K562 (cell line): ENCODE measurements at regions not wholly inside any gene's neighbourhood (a gene's known extent, or its start where the extent isn't known, plus 50 kb on each side); places are given as distances from the start of the nearest gene placed in this dataset.

ENCODE experiments used
- ATAC-seq: fragments of 200-7000 bp; cut with Tn5 transposase; 3 replicates; pipeline ENCODE4 v1.9.1; 2020; ENCODE audit warnings: moderate library complexity
- BruUV-seq: library from RNA; stranded (reverse); fragments of 400-500 nt; replicated peaks from 2 replicates; lab custom pipeline; 2021; lab: Mats Ljungman, UMichigan
- CTCF ChIA-PET: fragments of 300-600 bp; formaldehyde crosslinking; extraction: SDS; loops from one replicate; lab custom pipeline; 2021; ENCODE audit warnings: low intra/inter-chr PET ratio; lab: Yijun Ruan, JAX
- POLR2A ChIA-PET: fragments of 300-600, 350-650 bp; sonication (Branson Sonifier 250); formaldehyde crosslinking; extraction: SDS; loops from one replicate; lab custom pipeline; 2021; ENCODE audit warnings: antibody characterized with exemption, inconsistent platforms; lab: Yijun Ruan, JAX
- DNase-seq, 4 experiments: peaks; one replicate each; pipeline versions ENCODE4 v3.0.0 to v3.0.0-alpha.2; 2011 to 2018; ENCODE audit warnings: low spot score in 3 of 4, mixed read lengths in 3 of 4; ENCODE audit errors: extremely low read depth in 1 of 4
- FAIRE-seq: peaks from 2 replicates; lab custom pipeline; 2011; peaks lifted over from hg19 to GRCh38; lab: Jason Lieb, UNC
- H2AFZ ChIP-seq: 2 replicates; pipeline ENCODE4 v1.6.0; 2011; ENCODE audit warnings: low read depth, low read length, control low read depth, inconsistent platforms
- H3K27ac ChIP-seq: fragments of 200-600 bp; 3 replicates; pipeline ENCODE4 v1.8.0; 2011; ENCODE audit warnings: low read depth, mild to moderate bottlenecking, control low read depth, inconsistent platforms, low read length, moderate library complexity, mixed read lengths; ENCODE audit errors: extremely low read depth
- H3K27me3 ChIP-seq, 2 experiments: fragments of 300-600 bp in 1 of 2; 2 replicates in 1 of 2; 3 replicates in 1 of 2; pipeline versions ENCODE4 v1.6.0 to v1.8.0; 2011; ENCODE audit warnings: inconsistent platforms in 2 of 2, low read length in 2 of 2, mild to moderate bottlenecking in 1 of 2, mixed read lengths in 1 of 2, moderate library complexity in 1 of 2; ENCODE audit not compliant: control insufficient read depth in 2 of 2, insufficient read depth in 2 of 2
- H3K36me3 ChIP-seq: fragments of 300-600 bp; 3 replicates; pipeline ENCODE4 v1.8.0; 2011; ENCODE audit warnings: mild to moderate bottlenecking, low read length, inconsistent platforms; ENCODE audit not compliant: control insufficient read depth, insufficient read depth
- H3K4me1 ChIP-seq, 2 experiments: fragments of 200-600 bp in 1 of 2; replicated peaks in 1 of 2; 2 replicates in 1 of 2; 3 replicates in 1 of 2; pipeline versions ENCODE4 v1.5.1 to v1.8.0; 2011; ENCODE audit warnings: inconsistent platforms in 2 of 2, low read length in 2 of 2, mild to moderate bottlenecking in 1 of 2, mixed read lengths in 1 of 2, moderate library complexity in 1 of 2; ENCODE audit not compliant: control insufficient read depth in 2 of 2, insufficient read depth in 2 of 2
- H3K4me2 ChIP-seq: 2 replicates; pipeline ENCODE4 v1.6.1; 2011; ENCODE audit warnings: low read length, control low read depth, inconsistent platforms, mixed read lengths; ENCODE audit not compliant: insufficient read depth
- H3K4me3 ChIP-seq: fragments of 200-600 bp; sonication (generic), shearing (Covaris generic); 2 replicates; pipeline ENCODE4 v1.5.1; 2016; ENCODE audit warnings: control low read depth, inconsistent platforms
- H3K79me2 ChIP-seq: fragments of 200-600 bp; 3 replicates; pipeline ENCODE4 v1.8.0; 2011; ENCODE audit warnings: low read length, inconsistent platforms; ENCODE audit not compliant: control insufficient read depth, insufficient read depth
- H3K9ac ChIP-seq, 2 experiments: 2 replicates each; pipeline versions ENCODE4 v1.6.0 to v1.6.1; 2011; ENCODE audit warnings: low read depth in 2 of 2, low read length in 2 of 2, control low read depth in 1 of 2, inconsistent platforms in 1 of 2, mild to moderate bottlenecking in 1 of 2, mixed read lengths in 1 of 2; ENCODE audit not compliant: insufficient read depth in 1 of 2
- H3K9me1 ChIP-seq: one replicate; pipeline ENCODE4 v1.6.0; 2011; ENCODE audit warnings: inconsistent platforms, mild to moderate bottlenecking, low read length, moderate library complexity; ENCODE audit not compliant: control insufficient read depth, insufficient read depth
- H3K9me3 ChIP-seq: replicated peaks from 2 replicates; pipeline ENCODE4 v1.5.1; 2011; ENCODE audit warnings: low read depth, low read length, inconsistent platforms; ENCODE audit not compliant: control insufficient read depth, insufficient read depth
- H4K20me1 ChIP-seq: replicated peaks from 2 replicates; pipeline ENCODE4 v1.6.1; 2011; ENCODE audit warnings: low read length, inconsistent platforms, mixed read lengths; ENCODE audit not compliant: control insufficient read depth, insufficient read depth
- C11orf30 ChIP-seq: fragments of 450-650 bp; IDR thresholded peaks from 2 replicates; pipeline ENCODE4 v1.6.1; 2016; ENCODE audit warnings: low read depth, mild to moderate bottlenecking
- NCOA6 ChIP-seq: fragments of 450-650 bp; IDR thresholded peaks from 2 replicates; pipeline ENCODE4 v1.6.1; 2017; ENCODE audit warnings: mild to moderate bottlenecking
- RCOR1 ChIP-seq, 2 experiments: IDR thresholded peaks; 2 replicates each; pipeline ENCODE4 v1.6.1; 2012; ENCODE audit warnings: low read depth in 2 of 2, low read length in 2 of 2, borderline replicate concordance in 1 of 2, improper control_type of control experiment in 1 of 2
- RUNX1 ChIP-seq: sonication (generic); IDR thresholded peaks from 2 replicates; pipeline ENCODE4 v1.6.1; 2016; ENCODE audit warnings: antibody characterized with exemption, low read depth
- WGBS: fragments of 100-300 bp; shearing (Covaris generic); methylation state at CpG from one replicate; pipeline ENCODE4 v1.1.6; 2016; ENCODE audit warnings: low coverage, mixed read lengths; ENCODE audit not compliant: insufficient coverage; ENCODE audit errors: missing lambda C conversion rate; 5-methylcytosine and 5-hydroxymethylcytosine counted together
- in situ Hi-C: fragments of 300-500 bp; cut with MboI; formaldehyde crosslinking; loops from 4 replicates; pipeline ENCODE4 v1.15.0; 2018; ENCODE audit warnings: inconsistent platforms, mixed read lengths
- intact Hi-C: fragments of 100-400 bp; cut with micrococcal nuclease; formaldehyde crosslinking; loops from 2 replicates; pipeline ENCODE4 v1.14.2; 2022
- TF ChIP-seq, protein P1 (sequence below): fragments of 200-800 bp; sonication (Bioruptor generic); IDR thresholded peaks from 2 replicates; pipeline ENCODE4 v1.6.1; 2016; ENCODE audit warnings: missing genetic modification characterization, missing compliant biosample characterization
- TF ChIP-seq, protein P2 (sequence below): fragments of 200-600 bp; sonication (generic); IDR thresholded peaks from one replicate; pipeline ENCODE4 v1.6.1; 2012; ENCODE audit warnings: mild to moderate bottlenecking, low read depth, low read length, inconsistent platforms

DNA sequence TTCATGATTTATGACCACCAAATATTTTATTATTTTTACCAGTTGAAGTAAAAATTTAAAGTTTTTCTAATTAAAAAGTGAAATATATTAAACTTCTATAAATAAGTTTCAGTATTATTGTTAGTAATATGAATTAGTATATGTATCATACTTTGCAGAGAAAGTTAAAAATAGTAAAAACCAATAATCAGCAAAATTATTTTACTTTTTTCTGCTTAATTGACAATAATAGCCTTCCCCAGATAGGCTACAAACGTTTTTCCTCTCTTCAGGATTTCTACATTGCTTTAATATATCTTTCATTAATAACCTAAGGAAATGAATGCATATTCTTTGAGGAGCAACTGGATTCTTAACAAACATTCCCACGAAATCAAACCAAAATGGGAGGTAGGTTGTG is 543.5 kb downstream of the ETNK1 start:
- Histone ChIP-seq H3K9me1 (no peaks in the 10 kb centered on the region), H4K20me1 (no peaks in the 10 kb centered on the region), H3K27ac (no peak overlapping the region), H3K79me2 (no peaks in the 10 kb centered on the region), H3K27me3 (no peaks in the 10 kb centered on the region), H3K36me3 (no peaks in the 10 kb centered on the region), H3K9me3 (peaks cover 6% of the 10 kb centered on the region; the same call in 1 of the 2 replicates), H3K4me3 (no peak overlapping the region), H2AFZ (no peak overlapping the region), H3K4me1 (no peaks in the 10 kb centered on the region), H3K4me2 (no peak overlapping the region), H3K9ac (no peak overlapping the region)
- FAIRE-seq (no peak), ATAC-seq (no peak), DNase-seq (no peak)
- in situ Hi-C loops (no loop called here), intact Hi-C loops (no loop called here)
- CTCF ChIA-PET = no interaction called here
- no TSS peak for BruUV-seq
- POLR2A ChIA-PET = no interaction called here
- WGBS = 5% methylated on average over 2 of the region's 2 CpGs
- TF ChIP-seq C11orf30 = peak; percentile 39; the same call in 1 of the 2 replicates
- TF ChIP-seq NCOA6 = no peak
- TF ChIP-seq, protein P1, sequence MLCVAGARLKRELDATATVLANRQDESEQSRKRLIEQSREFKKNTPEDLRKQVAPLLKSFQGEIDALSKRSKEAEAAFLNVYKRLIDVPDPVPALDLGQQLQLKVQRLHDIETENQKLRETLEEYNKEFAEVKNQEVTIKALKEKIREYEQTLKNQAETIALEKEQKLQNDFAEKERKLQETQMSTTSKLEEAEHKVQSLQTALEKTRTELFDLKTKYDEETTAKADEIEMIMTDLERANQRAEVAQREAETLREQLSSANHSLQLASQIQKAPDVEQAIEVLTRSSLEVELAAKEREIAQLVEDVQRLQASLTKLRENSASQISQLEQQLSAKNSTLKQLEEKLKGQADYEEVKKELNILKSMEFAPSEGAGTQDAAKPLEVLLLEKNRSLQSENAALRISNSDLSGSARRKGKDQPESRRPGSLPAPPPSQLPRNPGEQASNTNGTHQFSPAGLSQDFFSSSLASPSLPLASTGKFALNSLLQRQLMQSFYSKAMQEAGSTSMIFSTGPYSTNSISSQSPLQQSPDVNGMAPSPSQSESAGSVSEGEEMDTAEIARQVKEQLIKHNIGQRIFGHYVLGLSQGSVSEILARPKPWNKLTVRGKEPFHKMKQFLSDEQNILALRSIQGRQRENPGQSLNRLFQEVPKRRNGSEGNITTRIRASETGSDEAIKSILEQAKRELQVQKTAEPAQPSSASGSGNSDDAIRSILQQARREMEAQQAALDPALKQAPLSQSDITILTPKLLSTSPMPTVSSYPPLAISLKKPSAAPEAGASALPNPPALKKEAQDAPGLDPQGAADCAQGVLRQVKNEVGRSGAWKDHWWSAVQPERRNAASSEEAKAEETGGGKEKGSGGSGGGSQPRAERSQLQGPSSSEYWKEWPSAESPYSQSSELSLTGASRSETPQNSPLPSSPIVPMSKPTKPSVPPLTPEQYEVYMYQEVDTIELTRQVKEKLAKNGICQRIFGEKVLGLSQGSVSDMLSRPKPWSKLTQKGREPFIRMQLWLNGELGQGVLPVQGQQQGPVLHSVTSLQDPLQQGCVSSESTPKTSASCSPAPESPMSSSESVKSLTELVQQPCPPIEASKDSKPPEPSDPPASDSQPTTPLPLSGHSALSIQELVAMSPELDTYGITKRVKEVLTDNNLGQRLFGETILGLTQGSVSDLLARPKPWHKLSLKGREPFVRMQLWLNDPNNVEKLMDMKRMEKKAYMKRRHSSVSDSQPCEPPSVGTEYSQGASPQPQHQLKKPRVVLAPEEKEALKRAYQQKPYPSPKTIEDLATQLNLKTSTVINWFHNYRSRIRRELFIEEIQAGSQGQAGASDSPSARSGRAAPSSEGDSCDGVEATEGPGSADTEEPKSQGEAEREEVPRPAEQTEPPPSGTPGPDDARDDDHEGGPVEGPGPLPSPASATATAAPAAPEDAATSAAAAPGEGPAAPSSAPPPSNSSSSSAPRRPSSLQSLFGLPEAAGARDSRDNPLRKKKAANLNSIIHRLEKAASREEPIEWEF (CRISPR knock-in tag) = no peak
- no peak for TF ChIP-seq RCOR1 (IDR thresholded peaks at IDR 0.05; ENCODE audit: borderline replicate concordance in 1 of 2, low read depth in 2 of 2, low read length in 2 of 2)
- no peak for TF ChIP-seq RUNX1
- TF ChIP-seq, protein P2, sequence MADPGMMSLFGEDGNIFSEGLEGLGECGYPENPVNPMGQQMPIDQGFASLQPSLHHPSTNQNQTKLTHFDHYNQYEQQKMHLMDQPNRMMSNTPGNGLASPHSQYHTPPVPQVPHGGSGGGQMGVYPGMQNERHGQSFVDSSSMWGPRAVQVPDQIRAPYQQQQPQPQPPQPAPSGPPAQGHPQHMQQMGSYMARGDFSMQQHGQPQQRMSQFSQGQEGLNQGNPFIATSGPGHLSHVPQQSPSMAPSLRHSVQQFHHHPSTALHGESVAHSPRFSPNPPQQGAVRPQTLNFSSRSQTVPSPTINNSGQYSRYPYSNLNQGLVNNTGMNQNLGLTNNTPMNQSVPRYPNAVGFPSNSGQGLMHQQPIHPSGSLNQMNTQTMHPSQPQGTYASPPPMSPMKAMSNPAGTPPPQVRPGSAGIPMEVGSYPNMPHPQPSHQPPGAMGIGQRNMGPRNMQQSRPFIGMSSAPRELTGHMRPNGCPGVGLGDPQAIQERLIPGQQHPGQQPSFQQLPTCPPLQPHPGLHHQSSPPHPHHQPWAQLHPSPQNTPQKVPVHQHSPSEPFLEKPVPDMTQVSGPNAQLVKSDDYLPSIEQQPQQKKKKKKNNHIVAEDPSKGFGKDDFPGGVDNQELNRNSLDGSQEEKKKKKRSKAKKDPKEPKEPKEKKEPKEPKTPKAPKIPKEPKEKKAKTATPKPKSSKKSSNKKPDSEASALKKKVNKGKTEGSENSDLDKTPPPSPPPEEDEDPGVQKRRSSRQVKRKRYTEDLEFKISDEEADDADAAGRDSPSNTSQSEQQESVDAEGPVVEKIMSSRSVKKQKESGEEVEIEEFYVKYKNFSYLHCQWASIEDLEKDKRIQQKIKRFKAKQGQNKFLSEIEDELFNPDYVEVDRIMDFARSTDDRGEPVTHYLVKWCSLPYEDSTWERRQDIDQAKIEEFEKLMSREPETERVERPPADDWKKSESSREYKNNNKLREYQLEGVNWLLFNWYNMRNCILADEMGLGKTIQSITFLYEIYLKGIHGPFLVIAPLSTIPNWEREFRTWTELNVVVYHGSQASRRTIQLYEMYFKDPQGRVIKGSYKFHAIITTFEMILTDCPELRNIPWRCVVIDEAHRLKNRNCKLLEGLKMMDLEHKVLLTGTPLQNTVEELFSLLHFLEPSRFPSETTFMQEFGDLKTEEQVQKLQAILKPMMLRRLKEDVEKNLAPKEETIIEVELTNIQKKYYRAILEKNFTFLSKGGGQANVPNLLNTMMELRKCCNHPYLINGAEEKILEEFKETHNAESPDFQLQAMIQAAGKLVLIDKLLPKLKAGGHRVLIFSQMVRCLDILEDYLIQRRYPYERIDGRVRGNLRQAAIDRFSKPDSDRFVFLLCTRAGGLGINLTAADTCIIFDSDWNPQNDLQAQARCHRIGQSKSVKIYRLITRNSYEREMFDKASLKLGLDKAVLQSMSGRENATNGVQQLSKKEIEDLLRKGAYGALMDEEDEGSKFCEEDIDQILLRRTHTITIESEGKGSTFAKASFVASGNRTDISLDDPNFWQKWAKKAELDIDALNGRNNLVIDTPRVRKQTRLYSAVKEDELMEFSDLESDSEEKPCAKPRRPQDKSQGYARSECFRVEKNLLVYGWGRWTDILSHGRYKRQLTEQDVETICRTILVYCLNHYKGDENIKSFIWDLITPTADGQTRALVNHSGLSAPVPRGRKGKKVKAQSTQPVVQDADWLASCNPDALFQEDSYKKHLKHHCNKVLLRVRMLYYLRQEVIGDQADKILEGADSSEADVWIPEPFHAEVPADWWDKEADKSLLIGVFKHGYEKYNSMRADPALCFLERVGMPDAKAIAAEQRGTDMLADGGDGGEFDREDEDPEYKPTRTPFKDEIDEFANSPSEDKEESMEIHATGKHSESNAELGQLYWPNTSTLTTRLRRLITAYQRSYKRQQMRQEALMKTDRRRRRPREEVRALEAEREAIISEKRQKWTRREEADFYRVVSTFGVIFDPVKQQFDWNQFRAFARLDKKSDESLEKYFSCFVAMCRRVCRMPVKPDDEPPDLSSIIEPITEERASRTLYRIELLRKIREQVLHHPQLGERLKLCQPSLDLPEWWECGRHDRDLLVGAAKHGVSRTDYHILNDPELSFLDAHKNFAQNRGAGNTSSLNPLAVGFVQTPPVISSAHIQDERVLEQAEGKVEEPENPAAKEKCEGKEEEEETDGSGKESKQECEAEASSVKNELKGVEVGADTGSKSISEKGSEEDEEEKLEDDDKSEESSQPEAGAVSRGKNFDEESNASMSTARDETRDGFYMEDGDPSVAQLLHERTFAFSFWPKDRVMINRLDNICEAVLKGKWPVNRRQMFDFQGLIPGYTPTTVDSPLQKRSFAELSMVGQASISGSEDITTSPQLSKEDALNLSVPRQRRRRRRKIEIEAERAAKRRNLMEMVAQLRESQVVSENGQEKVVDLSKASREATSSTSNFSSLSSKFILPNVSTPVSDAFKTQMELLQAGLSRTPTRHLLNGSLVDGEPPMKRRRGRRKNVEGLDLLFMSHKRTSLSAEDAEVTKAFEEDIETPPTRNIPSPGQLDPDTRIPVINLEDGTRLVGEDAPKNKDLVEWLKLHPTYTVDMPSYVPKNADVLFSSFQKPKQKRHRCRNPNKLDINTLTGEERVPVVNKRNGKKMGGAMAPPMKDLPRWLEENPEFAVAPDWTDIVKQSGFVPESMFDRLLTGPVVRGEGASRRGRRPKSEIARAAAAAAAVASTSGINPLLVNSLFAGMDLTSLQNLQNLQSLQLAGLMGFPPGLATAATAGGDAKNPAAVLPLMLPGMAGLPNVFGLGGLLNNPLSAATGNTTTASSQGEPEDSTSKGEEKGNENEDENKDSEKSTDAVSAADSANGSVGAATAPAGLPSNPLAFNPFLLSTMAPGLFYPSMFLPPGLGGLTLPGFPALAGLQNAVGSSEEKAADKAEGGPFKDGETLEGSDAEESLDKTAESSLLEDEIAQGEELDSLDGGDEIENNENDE = no peak
